HG02970 (cell line): ENCODE measurements at regions not wholly inside any gene's neighbourhood (a gene's known extent, or its start where the extent isn't known, plus 50 kb on each side); places are given as distances from the start of the nearest gene placed in this dataset.
"Not testable (repeated sequence)": the region's sequence is repeated elsewhere in the genome, so short reads cannot be mapped to it uniquely, and the experiment has no call there.

Experiments used
- ATAC-seq: cut with Tn5 transposase; IDR thresholded peaks from one replicate; pipeline ENCODE4 v1.9.1; 2021; ENCODE audit warnings: mild to moderate bottlenecking, moderate library complexity, moderate number of reproducible peaks; ENCODE audit not compliant: unreplicated experiment, low FRiP score

DNA sequence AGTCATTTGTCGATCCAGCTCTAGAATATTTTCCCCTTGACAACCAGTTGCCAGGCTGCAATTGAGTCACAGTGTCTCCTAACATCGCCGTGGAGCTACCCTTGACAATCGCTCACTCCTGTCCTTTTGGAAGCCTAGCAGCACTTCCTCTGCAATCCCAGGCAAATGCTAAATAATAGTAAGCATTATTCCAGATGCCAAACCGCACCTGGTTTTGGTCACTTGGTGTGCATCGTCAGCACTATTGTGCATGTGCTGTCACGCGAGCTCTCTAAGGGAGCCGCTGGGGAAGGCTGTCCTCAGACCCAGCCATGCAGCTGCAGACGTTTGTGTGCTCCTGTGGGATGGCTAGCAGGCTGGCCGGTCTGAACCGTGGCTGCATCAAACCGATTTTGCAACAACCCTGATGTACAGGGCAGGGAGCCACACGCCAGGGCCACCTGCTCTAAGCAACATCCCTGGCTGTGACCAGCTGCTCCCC, 549.5 kb upstream of the ID2 start:
- no peak for ATAC-seq

DNA sequence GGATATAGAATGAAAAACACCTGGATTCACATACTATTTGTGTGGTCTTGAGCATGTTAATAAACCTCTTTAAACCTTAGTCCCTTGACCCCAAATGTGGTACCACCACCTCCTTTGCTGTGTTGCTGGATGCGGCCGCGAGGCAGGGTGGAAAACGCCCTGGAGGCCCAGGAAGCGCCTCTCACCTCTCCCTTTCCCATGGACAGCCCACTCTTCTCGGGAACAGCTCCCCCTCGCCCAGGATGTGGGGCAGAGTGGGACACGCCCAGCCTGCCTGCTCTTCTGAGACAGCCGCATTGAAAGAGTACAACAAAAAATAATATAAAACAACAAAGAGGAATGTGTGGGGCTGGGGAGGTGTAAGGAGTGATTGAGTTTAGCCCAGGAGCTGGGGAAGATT, 549.0 kb upstream of the ID2 start:
- no peak for ATAC-seq

DNA sequence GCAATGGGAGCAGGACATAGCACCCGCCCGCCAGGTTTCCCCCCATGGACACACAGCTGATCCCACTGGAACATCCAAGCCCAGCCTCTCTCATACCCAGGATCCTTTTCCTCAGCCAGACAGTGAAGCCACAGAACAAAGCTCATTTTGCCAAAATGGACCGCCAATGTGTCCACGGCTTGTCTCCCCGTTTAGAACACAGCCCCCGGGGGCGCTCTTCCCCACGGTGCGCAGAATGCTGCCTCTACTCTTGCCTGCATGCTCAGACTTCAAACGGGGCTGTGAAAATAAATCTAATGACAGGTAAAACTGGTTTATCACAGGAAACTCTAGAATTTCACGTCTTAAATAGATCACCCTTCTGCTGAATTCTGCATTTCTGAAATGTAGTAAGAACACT, 548.5 kb upstream of the ID2 start:
- no peak for ATAC-seq

DNA sequence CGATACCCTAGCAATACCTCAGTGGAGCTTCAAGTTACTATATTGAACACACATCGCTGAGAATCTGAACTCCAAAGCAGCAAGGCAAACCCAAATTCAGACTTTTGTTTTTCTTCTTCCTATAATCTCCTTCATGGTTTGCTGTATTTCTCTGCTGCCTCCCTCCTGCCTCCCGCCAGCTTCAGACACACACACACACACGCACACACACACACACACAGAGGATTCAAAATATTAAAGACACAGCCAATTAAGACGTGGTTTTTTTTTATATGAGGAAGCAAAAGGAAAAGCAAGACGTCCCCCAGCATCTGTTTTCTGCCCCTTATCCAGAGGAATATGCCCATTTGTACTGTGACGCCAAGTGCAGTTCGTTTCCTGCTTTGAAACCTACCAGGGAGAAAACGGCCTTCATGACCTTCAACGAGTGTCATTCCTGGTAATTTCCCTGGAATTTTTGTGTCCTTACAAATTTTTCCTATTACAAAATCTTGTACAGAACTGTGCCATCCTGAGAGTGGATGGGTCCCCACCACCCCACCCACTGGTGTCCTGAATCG, 547.9 kb upstream of the ID2 start:
- no peak for ATAC-seq

DNA sequence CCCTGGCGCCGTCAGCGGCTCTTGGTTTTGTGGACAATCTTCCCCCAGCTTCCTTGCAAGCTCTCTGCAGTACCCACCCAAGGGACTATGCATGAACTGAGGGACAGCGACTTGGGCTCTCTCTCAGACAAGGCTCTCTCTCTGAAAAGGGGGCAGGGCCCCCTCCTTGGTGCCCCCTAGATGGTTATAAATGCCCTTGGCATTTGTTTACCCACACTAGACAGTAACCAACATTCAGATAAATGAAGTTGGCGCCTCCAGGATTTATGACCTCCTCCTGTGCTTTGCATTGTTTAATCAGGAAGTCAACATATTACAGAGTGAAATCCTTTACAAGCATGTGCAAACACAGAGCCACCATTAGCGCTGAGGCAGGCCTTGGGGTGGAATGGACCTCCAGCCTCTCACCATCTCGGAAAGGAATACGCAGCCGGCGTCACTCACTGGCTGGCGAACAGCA, 547.4 kb upstream of the ID2 start:
- no peak for ATAC-seq

DNA sequence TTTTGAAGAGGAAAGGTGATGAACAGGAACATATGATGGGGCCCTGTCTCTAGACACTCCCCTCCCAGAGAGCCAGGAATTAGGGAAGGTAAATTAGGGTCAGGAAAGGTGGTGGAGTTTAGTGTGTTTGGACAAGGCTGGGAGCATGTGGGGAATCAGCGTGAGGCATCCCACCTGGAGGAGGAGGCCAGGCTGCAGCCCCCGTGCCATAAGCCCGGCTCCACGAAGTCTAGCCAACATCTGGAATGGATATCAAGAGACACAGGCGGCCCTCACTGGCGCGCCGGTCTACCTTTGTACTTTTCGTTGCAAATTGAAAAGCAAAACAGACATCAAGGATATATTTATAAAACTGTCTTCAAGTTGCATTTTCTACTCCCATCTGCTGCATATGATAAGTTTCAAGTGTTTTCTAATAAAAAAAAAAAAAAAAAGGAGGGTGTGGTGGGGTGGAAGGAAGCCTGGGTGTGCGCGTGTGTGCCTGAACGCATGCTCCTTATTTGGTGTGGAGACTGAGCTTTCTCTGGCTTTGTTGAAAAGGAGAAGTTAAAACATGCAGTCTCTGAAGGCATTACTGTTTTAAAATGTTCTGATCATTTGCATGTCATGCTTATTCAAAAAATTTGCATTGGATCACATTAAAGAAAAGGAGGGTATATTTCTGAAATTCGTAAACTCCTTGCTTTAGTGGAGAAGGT, 546.7 kb upstream of the ID2 start:
- ATAC-seq, result no peak

DNA sequence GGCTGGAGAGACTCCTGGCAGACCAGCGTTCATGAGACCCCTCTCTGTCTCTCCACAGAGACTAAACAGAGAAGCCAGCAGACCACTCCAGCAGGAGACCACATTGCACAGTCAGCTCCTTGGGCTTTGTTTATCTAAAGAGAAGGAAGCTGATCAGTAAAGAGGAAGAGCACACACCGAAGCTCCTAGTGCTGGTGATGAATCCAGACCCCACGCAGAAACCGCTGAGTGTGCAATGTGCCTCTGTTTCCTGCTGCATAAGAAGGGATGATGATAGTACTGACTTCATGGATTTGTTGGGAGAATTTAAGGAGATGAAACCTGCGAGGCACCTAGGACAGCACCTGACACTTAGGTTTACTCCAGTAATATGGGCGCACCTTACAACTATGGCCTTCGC, 544.1 kb upstream of the ID2 start:
- ATAC-seq, result no peak

DNA sequence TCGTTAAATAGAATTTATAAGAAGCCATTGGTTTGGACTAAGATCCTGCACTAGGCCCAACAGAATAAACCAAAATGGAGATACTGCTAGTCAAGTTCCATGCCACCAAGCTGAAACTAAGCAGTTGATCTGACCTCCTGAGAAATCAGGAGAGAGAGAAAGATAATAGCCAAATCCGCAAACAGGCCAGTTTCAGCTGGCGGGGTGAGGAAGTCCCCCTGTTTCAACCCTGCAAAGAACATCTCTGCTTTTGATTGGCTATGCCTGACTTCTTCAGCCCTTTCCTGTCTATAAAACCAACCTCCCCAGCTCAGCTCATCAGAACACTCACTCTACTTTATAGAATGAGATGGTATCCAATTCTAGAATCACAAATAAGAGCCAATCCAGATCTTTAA, 543.3 kb upstream of the ID2 start:
- ATAC-seq, result no peak

DNA sequence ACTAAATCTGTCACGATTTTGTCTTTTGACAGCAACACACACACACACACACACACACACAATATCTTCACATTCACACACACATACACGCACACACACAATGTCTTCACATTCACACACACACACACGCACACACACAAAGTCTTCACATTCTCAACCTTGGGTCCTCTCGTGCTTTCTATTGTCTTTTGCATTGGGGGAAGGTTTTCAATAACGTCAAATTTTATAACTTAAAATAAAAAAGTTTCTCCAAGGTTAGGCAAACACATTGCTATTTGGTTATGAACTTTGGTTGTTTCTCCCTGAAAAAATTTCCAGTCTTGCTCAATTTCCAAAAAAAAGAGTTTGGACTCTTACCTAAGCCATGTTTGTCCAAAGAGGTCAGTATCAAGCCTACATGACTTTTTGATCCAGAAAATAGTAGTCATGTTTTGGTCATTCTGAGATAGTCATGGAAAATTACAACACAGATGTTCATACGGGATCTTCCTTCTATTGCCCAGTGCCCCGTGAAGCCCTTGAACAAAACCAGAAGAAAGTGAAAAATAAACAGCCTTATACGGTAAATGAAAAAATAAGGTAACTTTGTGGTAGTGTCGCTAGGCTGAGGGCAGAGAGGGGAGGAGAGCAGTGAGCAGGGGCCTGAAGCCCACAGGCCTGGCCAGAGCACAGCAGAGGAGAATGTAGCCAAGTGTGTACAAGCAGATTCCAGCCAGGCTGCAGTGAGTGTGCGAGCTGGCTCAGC, 542.8 kb upstream of the ID2 start:
- ATAC-seq, result no peak

DNA sequence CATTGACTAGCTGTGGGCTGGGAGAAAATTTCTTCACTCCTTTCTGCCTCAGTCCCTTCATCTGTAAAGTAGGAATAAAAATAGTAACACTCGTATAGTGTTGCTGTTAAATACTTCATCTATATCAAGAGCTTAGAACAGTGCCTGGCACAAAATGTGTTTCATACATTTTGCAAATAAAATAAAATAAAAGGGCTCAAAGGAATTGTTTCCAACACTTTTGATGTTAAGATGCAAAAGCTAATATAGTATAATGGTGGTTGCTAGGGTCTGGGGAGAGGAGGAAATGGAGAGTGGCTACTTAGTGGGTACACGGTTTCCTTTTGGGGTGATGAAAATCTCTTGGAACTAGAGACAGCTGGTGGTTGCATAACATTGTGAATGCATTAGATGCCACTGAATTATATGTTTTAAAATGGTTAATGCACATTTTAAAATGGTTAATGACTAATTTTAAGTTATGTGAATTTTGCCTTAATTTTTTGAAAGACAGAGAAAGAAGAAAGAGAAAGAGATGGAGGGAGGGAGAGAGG, 542.1 kb upstream of the ID2 start:
- no peak for ATAC-seq

DNA sequence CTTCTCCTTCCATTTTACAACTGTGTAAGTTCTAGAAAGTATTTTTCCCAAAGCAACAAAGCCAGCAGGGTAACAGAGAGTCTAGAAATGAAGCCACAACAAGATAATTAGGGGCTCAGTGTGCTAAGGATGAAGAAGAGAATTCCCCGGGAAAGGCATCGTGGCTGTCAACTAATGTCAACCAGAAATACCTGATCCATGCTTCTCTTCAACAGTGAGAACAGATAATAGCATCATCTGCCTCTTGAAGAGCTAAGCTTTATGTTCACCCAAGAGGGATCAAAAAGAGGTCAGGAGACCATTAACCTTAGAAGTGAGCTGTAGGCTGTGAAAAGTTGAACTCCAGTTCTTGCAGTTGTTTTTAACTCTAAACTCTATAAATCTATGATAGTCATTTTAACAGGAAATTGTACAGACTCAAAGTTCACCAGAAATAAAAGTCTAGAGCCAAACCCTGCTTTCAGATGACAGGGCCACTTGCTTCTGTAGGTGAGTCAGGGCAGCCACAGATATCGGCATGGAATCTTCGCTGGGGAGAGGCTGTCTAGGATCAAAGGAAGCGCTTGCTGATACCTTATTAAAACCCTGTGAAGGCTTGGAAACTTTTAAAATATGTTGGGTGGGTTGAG, 540.7 kb upstream of the ID2 start:
- no peak for ATAC-seq

DNA sequence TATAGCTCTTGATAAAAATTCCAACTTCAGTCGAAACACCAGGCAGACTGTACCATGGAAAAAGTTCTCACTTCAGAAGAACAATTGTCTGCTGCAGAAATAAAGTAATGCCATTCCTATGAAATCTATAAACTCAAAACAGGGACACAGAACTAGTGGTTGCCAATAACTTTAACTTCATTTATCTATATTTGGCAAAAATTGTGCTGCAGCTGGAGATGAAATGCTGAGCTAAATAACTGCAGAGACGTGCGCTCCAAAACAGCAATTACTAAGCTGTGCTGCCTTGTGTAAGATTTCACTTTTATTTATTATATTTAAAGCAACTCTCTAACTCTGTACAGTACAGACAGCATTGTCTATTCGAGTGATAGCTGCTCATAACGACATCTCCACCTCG, 540.1 kb upstream of the ID2 start:
- no peak for ATAC-seq

DNA sequence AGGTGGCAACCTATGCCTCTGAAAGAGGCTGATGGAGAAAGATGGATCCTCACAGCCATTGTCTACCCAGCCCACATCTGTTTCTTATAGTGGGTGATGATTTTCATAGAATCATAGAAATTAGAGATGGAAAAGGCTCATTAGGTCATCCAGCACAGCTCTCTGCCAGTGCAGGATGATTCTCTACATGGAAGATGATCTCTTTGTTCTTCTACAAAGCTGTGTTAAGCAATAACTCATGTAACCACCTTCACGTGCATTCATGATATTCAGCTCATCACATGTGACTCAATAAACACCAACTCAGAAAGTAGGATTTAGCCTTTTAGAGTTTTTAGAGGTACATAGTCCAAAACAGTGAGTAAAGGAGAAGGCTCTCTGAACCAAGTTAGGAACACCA, 539.4 kb upstream of the ID2 start:
- ATAC-seq, result no peak

DNA sequence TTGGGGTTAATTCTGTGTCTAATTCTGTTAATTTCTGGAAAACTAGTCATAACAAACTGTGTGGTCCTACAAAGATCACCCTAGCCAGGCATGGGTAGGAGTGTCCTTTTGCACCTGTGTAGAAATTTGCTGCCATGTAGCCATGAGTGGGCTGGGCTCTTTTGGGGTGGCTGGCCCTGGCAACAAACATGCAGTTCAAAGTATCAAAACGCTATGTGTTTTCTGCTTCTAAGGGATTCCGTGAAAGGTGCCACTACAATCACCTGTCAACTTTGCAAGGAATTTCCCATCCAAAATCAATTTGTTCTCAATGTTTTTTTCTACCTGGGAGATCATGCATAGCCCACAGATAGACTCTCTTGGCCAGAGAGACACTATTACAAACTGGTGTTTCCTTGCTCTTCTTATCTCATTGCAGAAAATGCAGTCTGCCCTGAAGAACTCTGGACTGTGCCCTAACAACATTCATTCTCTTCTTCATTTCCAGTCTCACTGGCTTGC, 537.7 kb upstream of the ID2 start:
- ATAC-seq, result no peak

DNA sequence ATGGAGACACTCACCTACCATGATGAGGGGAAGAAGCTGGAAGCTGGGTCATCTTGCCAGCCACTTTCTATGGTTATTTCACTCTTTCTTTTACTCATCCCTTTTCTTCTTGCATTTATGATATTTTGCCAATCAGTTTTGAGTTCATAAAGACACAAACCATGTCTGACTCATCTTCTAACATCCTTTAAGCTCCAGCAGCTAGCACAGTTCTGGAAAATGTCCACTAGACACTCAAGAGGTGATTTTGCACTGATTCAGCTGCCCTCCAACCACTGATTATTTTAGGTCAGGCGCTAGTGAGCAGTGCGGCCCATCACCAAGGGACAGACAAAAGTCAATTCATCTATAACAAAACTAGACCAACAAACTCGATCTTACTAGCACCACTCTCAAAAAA, 537.1 kb upstream of the ID2 start:
- ATAC-seq, result no peak

DNA sequence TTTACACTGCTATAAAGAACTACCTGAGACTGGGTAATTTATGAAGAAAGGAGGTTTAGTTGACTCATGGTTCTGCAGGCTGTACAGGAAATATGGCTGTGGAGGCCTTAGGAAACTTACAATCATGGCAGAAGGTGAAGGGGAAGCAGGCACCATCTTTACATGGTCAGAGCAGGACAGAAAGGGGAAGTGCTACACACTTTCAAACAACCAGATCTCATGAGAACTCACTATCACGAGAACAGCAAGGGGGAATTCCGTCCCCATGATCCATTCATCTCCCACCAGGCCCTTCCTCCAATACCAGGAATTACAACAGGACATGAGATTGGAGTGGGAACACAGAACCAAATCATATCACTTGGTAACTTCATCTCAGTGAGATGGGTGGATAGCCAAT, 536.5 kb upstream of the ID2 start:
- ATAC-seq, result not testable (repeated sequence)

DNA sequence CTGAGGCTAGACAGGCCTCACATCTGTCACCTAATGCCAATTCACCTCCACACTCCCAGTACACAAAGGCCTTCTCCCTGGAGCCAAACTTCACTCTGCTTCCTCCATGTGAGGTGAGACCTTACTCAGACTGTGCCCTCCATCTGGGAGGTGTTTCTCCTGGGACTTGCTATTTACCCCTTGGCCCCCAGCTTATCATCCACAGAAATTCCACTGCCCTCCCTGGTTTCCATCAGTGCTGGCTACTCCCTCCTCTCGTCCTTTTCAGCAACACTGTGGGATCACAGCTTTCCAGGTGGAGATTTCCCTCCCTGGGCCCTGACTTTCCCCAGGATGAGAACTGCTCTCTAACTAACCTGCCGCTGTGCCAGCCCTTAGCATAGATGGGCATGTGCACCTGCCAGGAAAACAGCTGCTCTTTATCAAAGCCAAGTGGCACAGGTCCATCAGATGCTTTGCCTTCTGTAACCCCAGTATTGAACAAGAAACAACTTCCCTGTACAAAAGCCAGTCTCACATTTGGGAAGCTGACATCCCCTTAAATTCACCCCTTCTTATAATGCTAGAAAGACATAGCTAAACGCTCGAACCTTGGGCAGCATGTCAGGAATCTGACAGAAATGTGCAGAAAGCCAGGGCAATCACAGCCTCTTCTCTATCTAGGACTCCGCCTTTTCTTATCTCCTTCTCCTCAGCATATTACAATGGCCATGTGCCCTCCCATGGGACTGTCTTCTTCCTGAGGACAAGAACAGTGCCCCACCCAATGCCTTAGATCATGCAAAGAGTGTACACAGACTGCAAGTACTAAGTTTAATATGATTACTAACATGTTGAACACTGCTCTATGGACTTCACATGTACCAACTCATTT, 535.5 kb upstream of the ID2 start:
- no peak for ATAC-seq

DNA sequence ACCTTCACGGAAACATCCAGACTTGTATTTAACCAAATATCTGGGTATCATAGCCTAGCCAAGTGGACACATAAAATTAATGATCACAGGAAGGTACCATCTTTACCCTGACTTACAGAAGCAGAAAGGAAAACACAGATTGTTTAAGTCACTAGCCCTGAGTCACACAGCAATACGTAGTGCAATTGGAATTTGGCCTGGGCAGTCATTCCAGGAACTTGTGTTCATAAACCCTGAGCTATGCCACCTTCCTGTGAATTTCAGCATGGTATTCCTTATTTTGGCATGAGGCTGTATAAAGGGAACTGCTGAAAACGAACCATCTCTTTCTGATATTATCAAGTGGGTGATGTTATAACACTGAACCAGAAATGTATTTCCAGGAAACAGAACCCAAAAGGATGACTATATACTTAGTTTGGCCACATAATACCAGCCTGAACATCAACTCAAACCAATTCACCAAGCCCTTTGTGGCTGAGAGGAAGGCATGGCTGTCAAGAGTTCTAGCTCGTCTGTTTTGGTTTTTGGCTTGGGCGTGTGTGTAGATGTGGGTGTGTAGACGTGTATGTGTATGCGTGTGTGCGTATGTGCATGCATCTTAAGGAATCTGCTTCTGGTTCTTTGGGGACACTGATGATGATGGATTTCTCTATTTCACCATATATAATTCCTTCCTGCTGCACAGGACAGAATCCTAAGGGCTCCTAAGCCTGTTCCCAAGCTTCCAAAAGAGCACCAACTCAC, 533.4 kb upstream of the ID2 start:
- ATAC-seq, result no peak

DNA sequence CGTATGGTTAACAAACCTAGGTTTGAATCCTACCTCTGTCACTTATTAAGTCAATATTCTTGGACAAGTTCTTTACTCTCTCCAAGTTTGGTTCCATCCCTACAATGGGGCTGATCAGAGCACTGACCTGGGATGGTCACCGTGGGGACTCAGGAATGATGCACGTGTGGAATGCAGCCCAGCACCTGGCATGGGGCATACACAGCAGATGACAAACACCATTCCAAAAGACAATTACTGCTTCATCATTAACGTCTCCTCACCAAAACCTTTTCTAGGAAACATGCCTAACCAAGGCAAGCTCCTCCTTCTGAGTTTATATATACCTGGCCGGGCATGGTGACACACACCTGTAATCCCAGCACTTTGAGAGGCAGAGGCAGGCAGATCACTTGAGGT, 532.9 kb upstream of the ID2 start:
- no peak for ATAC-seq
